GM18519 (cell line): ENCODE measurements at regions not wholly inside any gene's neighbourhood (a gene's known extent, or its start where the extent isn't known, plus 50 kb on each side); places are given as distances from the start of the nearest gene placed in this dataset.

Experiments
- ATAC-seq: cut with Tn5 transposase; IDR thresholded peaks from one replicate; pipeline ENCODE4 v1.9.1; 2021; ENCODE audit warnings: mild to moderate bottlenecking, moderate library complexity; ENCODE audit not compliant: unreplicated experiment, low FRiP score

DNA sequence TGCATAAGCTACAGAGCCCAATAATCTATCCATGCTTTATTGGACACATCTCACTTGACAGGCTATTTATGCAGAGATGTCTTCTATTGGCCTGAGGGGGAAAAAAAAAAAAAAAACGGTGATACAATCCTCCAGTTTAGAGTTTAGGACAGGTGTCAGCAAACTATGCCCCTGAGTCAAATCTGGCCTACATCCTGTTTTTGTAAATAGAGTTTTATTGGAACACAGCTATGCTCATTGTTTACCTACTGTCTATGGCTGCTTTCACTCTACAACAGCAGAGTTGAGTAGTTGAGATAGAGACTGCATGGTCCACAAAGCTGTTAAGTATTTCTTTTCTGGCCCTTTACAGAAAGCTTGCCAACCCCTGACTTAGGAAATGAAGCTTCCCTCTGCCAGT lies 403.1 kb downstream of the C12orf75 start:
- ATAC-seq, result no peak

DNA sequence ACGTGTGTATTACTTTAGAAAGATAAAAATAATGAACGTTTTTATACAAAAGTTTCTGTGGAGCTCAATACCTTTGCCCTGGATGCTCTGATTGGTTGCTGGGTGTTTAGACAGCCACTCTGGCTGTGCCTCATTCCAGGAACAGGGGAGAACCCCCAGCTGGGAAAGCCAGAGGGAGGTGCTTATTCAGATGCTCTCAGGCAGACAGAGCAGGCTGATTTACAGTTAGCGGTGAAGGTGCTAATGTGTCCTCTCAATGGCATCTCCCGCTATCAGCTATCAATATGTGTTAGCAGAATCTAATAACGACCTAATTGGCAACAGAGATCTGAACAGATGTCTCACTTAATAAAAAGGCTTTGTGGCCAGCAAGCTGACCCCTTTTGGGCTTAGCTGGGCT lies 402.3 kb downstream of the NUAK1 start:
- ATAC-seq, result no peak

DNA sequence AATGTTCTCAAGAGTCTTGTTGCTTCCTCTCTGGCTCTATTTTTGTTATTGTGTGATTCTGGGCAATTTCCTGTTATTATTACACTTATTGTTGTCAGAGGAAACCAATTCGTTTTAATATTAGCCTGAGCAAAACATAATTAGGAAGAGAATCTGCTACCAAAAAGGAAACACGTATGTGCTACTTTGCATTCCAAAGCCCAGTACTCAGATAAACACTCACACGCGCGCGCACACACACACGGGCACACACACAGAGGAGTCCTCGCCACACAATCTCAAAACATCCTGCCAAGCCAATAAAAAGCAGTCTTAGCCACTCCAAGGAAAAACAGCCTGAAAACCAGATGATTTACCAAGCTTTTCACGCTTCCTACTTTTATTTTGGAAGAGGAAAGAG lies 400.7 kb downstream of the NUAK1 start:
- no peak for ATAC-seq

DNA sequence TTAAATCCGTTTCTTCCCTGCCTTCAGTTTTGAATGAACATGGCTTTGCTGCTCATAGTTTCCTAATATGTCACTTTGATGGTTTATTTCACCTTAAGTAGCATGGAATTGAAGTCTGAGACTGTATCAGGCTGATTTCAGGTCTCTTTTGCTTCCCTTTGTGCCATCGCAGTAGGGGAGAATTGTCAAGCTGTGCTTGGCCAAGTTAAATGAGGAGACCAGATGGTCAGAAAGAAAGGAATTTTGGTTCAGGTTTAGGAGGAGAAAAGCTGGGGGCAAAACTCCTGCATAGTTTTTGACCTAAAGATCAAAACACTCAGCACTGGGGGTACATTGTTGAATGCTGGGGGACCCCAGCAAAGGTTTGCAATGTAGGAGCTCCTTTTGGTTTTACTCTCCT lies 398.4 kb downstream of the NUAK1 start:
- ATAC-seq, result no peak

DNA sequence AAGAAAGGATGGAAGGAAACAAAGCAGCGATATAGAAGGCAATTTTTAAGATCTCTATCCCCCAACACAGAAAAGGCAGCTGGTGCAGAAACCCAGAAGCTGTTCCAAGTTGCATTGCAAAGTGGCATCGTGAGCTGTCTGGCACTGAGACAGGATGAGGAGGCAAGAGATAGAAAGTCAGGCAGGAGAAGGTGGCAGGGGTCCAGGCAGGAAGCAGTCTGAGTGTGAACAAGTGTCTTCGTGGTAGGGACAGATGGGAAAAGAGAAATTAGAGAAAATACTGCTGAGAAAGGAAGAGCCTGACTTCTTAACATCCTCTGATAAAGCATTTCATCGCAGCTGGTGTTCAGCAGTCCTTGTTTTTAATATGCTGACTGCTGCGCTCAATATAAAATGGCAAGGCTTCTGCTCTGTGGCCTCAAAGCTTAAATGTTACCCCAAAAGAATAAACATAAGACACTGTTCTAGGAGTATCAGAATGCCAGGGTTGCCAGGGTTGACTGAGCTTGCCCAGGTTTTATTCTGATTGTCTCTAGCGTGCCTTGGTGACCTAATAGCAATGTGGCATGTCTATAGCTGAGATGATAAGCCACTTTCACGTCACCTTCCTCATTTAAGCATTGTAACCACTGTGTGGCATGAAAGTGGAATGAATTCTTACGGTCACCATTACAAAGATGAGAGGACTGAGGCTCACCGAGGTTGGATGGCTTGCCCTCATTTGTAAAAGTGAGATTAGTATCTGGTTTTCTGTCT lies 397.6 kb downstream of the NUAK1 start:
- ATAC-seq, result no peak

DNA sequence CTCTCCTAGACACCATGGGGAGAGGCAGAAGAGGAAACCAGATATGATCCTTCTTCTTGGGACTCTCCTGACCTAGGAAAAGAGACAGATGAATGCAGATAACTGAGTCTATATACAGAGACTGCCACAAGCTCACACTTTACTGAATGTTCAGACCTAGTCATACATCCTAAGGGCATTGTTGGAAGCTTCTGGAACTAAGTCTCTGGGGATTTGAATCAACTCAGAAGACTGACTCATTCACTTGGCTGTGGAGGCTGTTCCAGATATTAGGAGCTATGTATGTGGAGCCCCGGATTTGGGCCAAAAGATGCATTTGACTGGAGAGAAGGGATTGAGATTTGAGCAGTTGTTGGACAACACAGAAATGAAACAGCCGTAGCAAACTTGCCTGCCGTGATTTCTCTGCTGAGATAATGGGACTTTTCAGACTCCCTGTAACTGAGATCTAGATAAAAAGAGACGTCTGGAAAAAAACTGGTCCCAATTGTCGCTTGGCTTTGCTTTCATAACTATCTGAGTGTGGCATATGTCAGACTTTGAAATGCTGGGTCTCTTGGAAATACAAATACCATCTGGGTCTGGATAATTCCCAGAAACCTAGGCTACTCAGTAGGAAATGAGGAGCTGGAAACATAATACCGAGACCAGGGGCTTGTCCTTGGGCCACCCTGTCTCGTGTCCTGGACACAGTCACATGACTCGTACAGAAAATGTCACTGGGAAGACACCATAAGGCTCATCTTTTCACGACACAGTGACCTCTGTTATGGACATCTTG lies 396.8 kb downstream of the NUAK1 start:
- ATAC-seq, result no peak

DNA sequence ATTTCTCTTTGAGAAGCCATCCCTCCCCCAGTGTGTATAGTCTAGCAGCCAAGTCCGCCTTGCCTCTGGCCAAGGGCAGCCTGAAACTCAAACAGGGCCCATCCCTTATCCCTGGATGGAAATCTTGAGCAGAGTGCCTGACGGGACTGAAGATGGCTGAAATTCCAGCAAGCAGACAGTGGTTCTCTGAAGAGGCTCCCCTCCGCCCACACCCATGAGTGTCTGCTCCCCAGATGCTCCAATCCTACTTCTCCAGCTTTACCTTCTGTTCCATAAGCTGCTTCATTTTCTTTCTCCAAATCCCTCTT lies 396.2 kb downstream of the NUAK1 start:
- no peak for ATAC-seq

DNA sequence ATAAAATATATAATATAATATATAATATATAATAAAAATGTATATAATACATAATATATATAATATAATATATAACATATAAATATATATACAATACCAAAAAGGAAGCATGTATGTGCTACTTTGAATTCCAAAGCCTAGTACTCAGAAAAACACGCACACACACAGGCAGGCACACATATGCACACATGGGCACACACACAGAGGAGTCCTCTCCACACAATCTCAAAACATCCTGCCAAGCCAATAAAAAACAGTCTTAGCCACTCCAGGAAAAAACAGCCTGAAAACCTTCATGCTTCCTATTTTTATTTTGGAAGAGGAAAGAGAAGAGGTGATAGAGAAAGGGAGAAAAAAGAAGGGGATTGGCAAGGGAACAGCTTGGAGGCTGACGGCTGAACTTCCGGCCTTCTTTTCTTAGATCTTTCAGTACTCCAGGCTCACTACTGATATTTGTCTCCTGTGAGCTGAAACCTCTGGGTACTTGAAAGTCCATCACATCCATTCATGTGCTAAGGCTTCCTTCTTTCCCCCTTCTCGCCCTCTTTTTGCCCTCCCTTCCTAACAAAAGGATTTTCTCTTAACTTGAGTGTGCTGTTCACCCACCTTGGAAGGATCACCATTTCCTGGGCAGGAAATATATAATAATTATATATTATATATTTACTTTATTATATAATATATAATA lies 394.2 kb downstream of the NUAK1 start:
- ATAC-seq, result no peak

DNA sequence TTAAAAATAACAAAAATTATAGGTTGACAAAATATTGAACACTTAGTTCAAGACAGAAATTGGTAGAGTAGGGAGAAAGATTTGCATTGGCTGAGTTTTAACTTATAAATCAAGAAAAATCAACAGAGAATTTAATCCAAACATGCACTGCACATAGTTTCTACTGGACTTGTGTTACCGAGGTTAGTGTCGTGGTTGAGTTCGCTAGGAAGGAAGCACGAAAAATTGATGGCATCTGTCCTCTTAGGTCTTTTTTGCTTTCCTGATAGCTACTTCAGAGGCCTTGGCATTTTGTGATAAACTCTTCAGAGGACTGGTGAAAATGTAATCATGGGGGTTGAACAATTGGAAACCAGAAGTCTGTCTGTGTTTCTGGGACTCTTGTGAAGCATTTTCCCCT lies 392.9 kb downstream of the NUAK1 start:
- no peak for ATAC-seq

DNA sequence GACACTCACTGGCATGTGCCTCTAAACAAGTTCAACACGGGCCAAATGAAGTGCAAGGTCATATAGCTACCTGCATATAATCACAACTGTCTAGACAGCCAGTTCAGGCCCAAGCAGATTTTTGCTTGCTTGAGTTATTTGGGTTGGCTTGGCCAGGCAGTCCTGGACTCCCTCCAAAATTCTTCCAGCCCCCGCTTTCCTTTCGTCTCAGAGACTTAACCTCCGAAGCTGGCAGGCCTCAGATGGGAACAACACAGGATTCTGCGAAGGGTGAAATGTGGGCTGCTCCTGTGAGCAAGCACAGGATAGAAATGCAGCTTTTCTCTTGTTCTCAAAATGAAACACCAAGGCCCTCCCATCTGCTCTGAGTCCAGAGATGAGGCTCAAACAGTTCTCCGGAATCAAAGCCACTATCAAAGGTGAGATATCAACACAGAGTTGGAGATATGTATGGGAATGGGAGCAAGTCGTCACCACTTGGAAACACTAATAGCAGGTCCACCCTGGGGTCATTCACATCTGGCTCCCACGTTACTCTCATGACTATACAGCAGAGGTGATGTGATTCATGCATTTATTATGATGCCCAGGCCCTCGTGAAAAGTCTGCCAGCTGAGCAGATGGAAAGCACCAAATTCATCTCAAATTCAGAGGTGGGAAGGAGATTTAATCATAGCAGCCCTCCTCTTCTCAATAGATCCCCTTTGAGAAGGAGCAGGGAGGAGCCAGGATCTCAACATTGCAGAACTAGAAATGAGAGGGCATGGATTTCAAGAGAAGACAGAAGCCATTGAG lies 389.8 kb downstream of the NUAK1 start:
- no peak for ATAC-seq

DNA sequence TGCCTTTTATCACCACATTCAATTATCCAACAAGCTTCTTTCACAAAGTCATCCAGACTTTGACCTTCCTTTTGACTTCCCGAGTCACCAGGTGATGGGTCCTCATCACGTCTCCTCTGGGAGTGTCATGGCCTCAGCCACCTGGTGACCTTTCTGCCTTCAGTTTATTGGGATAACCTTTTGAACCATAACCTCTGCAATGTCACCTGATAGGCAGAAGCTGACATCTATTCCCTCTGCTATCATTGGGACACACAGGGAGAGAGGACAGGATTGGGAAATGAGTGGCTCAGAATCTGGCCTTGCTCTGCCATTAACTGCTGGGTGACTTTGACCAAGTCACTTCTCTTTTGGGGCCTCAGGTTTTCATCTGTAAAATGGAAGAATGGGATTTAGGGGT lies 388.7 kb downstream of the NUAK1 start:
- no peak for ATAC-seq

DNA sequence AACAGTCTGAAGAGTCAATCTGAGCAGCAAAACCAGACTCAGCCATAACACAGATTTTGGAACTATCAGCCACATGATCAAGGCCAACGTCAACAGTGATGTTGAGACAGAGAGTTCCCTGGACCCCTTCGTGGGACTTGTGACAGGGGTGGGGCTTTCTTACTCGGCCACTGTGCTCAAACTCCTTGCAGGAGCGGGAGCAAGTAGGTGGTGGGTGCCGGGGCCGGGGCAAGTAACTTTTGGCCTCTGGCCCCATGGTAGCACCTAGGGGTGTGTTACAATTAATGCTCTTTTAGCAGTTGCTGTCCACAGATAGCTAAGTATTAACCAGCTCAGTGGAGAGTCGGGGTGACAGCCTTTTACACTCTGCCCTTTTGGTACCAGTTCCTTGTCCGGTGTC lies 384.4 kb downstream of the NUAK1 start:
- no peak for ATAC-seq

DNA sequence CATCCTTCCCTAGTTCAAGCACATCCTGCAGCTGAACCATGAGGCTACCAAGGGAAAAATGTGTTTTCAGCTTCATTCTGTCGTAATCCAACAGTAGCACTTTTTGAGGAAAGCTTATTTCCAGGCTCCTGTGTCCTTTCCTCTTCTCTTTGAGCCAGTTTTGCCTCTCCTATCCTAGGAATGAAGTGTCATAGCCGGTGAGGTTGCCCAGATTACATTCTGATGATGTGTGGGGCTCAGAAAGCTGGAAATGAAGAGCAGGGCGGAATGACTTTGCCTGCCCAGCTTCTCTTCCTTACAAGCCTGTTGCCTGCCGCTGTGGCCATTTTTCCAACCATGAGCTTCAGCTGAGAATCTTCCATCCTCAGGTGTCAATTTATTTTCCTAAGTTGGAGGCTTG lies 381.8 kb downstream of the NUAK1 start:
- no peak for ATAC-seq

DNA sequence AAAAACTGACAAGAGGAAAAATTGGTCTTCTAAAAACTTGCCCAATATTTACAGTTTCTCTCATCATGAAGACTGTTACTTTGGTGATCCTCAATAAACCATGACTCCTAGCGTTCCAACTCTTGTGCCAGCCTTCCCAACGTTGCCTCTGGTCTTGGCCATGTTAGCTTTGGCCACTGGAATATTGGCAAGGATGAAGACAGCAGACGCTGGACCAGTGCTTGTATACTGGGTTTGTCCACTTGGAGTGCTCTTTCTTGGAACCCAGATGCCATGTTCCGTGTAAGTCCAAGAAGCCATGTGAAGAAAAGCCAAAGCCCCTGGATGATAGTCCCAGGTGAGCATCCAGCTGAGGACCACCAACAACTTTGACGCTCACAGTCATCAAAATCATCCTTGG lies 379.6 kb downstream of the NUAK1 start:
- no peak for ATAC-seq

DNA sequence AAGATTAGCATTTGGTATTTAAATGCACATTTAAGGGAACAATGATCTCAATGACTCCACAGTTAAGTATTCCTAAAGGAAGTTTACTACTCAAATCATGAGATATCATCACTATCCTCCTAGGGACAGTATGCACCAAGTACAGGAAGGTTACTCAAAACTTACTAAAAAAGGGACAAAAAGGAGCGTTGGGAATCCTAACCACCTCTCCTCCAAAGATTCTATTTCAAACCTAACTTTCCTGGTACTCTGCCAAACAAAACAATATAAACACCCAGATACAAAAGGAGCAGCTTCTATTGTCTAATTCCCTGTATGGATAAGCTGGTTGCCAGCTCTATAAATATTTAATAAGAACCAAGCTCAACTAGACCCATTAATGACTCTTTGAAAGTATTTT lies 377.7 kb downstream of the NUAK1 start:
- no peak for ATAC-seq

DNA sequence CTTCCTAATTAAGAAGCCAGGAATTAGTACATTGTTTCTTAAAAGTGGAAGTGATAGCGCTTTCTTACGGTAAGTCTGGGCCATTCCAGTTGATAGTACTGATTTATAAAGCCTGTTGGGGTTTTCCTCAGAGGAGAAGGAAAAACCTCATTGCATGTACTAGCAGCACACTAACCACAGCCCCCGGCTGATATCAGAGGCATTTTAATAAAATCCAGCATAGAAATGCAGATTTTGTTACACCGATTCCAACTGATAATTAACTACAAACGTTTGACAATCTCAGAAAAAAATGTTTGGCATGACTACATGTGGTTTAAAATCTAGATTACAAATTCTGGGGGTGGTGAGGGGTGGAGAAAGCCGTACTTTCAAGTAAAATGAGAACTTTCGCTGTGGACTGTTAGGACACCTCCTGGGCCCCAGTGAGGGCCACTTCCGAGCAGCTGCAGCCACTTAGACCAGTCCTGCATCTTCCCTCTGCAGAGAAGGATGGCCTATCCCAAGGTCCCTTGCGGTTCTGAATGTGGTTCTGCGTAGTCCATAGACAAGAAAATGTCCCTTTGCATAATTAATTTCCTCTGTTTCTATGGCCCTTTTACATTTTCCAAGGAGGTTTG lies 374.4 kb downstream of the NUAK1 start:
- ATAC-seq, result no peak

DNA sequence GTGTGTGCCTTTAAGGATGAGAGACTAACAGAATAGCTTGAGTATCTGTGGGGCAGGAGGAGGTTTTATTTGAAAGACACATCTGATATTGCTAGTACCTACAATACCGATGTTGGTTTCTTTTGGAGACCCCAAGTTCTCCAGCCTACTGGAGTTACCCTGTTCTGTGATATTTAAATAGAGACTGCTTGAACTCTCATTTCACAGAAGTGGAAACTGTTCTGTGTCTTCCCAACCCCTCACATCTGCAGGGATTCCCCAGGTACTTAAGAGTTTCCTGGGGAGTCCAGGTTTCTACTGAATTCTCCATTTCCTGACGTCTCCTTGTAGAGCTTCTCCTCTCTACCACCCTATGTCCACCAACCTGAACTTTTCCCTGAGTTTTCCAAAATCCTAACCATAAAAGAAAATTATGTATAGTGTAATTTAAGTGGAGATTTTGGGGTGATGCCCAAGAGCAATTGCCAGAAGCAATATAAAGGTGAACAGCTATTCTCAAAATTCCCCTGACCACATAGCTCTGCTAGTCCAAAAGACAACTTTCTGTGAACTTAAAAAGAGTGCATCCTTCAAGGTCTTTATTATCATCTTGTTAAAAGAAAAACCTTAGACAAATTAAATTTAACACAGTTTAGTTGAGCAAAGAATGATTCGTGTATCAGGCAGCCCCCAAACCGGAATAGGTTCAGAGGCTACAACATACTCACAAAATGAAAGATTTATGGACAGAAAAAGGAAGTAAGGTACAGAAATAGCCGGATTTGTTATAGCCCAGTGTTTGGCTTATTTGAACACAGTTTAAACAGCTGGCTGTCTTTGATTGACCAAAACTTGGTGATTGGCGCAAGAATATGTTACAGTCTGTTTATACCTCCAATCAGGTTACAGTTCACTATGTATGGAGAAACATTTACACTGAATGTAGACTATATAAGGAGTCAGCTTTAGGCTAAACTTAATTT lies 373.4 kb downstream of the NUAK1 start:
- ATAC-seq, result peak; percentile 53

DNA sequence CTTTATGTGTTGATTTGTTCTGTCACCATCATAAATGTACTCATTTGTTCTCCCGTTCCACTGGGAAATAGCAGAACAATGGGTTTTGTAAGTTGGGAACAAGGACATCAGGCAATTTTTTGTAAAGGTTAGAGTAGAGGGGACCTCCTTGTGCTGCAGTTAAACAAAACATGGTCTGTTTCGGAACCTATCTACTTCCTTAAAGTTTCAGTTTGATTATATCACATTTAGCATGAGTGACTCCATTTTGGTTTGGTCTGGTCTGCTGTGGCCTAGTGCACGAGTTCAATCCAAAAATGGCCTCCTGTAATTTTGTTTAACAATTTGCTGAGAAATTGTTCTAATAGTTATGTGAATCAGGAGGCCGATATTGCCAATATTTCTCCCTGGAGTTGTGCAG lies 372.7 kb downstream of the NUAK1 start:
- no peak for ATAC-seq

DNA sequence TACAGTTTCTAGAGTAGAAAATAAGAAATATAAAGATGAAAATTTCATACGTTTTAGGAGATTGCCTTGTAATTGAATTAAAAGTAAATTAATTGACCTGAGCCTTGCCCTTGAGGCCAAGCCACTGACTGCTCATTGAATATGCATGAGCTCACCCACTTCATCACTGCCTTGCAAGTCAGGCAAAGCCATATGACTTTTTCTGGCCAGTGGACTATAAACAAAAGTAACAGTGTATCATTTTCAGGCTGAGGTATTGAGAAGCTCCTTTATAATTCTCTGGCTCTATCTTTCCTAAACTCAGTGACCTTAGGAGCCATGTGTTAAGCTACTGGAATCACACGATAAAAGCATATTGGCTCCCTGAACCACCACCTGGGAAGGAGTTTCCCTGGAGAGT lies 369.3 kb downstream of the NUAK1 start:
- ATAC-seq, result no peak
